ENCODE measurements at regions not wholly inside any gene's neighbourhood (a gene's known extent, or its start where the extent isn't known, plus 50 kb on each side); places are given as distances from the start of the nearest gene placed in this dataset.

DNA sequence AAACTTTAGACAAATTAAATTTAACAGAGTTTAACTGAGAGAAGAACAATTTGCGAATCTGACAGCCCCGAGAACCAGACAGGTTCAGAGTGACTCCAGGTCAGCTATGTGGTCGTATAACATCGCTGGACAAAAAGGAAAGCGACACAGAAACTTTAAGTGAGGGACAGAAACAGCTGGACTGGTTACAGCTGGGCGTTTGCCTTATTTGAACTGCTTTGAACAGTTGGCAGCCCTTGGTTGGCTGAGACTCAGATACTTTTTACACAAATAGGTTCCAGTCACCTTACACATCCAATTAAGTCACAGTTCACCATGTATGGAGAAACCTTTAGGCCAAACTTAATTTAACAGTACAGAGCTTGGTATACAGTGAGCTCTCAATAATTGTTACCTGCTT, 436.9 kb downstream of the GUCY1A2 start:
- H3K36me3 Mint-ChIP-seq = no peaks in the 10 kb centered on the region
- no peaks in the 10 kb centered on the region for H3K4me1 Mint-ChIP-seq
- no peak overlapping the region for H3K4me3 Mint-ChIP-seq
- intact Hi-C loops (cut with micrococcal nuclease) = no loop called here
- Histone ChIP-seq H3K4me1 (ENCODE audit: control insufficient read depth in 1 of 2, insufficient read depth in 2 of 2, low read length in 2 of 2) (no peaks in the 10 kb centered on the region), H3K79me2 (ENCODE audit: insufficient read depth, low read length) (no peaks in the 10 kb centered on the region), H3K9ac (ENCODE audit: insufficient read depth, low read length, poor library complexity, severe bottlenecking) (no peak overlapping the region), H3K27me3 (ENCODE audit: control insufficient read depth in 2 of 2, insufficient read depth in 2 of 2, low read length in 2 of 2) (no peaks in the 10 kb centered on the region), H4K20me1 (ENCODE audit: insufficient read depth, low read length) (no peaks in the 10 kb centered on the region), H3K36me3 (replicated peaks in 1 of 2; ENCODE audit: control insufficient read depth in 1 of 2, insufficient read depth in 2 of 2, low read length in 2 of 2) (no peaks in the 10 kb centered on the region), H3K4me3 (replicated peaks in 1 of 3; ENCODE audit: low read depth in 2 of 3, low read length in 3 of 3) (no peak overlapping the region), H3K4me2 (replicated peaks; ENCODE audit: extremely low read depth, low read length, poor library complexity, severe bottlenecking) (no peak overlapping the region), H3K27ac (ENCODE audit: low read depth in 1 of 2, low read length in 2 of 2) (no peak overlapping the region), H2AFZ (ENCODE audit: insufficient read depth, low read depth, low read length, poor library complexity, severe bottlenecking) (no peak overlapping the region), H3K9me3 (replicated peaks in 1 of 2; ENCODE audit: control insufficient read depth in 1 of 2, insufficient read depth in 1 of 2, low read length in 2 of 2) (peaks cover 17 to 20% of the 10 kb centered on the region in 2 donors)
- 84% methylated on average over 6 of the region's 6 CpGs for WGBS (ENCODE audit: insufficient coverage)
- no peak overlapping the region for H3K27ac Mint-ChIP-seq
- DNase-seq = no peak
- H3K9me3 Mint-ChIP-seq = peaks cover 3 to 27% (median 14%) of the 10 kb centered on the region in 7 donors
- TF ChIP-seq, protein P1, sequence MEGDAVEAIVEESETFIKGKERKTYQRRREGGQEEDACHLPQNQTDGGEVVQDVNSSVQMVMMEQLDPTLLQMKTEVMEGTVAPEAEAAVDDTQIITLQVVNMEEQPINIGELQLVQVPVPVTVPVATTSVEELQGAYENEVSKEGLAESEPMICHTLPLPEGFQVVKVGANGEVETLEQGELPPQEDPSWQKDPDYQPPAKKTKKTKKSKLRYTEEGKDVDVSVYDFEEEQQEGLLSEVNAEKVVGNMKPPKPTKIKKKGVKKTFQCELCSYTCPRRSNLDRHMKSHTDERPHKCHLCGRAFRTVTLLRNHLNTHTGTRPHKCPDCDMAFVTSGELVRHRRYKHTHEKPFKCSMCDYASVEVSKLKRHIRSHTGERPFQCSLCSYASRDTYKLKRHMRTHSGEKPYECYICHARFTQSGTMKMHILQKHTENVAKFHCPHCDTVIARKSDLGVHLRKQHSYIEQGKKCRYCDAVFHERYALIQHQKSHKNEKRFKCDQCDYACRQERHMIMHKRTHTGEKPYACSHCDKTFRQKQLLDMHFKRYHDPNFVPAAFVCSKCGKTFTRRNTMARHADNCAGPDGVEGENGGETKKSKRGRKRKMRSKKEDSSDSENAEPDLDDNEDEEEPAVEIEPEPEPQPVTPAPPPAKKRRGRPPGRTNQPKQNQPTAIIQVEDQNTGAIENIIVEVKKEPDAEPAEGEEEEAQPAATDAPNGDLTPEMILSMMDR (IDR thresholded peaks at IDR 0.05) = no peak
- no peaks in the 10 kb centered on the region for H3K27me3 Mint-ChIP-seq (ENCODE audit: low read depth in 3 of 3)

DNA sequence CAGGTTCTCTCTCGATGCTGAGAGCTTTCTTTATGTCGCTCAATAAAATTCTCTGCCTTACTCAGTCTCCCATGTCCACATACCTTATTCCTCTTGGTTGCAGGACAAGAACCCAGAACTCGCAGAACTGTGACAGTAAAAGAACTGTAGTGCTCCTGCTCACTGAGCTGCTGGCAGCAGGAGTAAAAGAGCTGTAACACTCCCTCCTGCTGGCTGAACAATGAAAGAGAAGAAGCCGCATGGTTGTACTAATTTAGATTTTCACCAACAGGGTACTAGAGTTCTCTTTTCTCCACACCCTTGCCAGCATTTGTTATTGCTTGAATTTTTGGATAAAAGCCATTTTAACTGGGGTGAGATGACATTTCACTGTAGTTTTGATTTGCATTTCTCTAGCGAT, 433.2 kb downstream of the GUCY1A2 start:
- H3K4me1 Mint-ChIP-seq = no peaks in the 10 kb centered on the region
- intact Hi-C loops (cut with micrococcal nuclease) = no loop called here
- Histone ChIP-seq H3K36me3 (replicated peaks in 1 of 2; ENCODE audit: control insufficient read depth in 1 of 2, insufficient read depth in 2 of 2, low read length in 2 of 2) (no peaks in the 10 kb centered on the region), H3K27ac (ENCODE audit: low read depth in 1 of 2, low read length in 2 of 2) (no peak overlapping the region), H3K4me2 (replicated peaks; ENCODE audit: extremely low read depth, low read length, poor library complexity, severe bottlenecking) (no peak overlapping the region), H3K9ac (ENCODE audit: insufficient read depth, low read length, poor library complexity, severe bottlenecking) (no peak overlapping the region), H3K79me2 (ENCODE audit: insufficient read depth, low read length) (no peaks in the 10 kb centered on the region), H3K4me3 (replicated peaks in 1 of 3; ENCODE audit: low read depth in 2 of 3, low read length in 3 of 3) (no peak overlapping the region), H4K20me1 (ENCODE audit: insufficient read depth, low read length) (no peaks in the 10 kb centered on the region), H2AFZ (ENCODE audit: insufficient read depth, low read depth, low read length, poor library complexity, severe bottlenecking) (no peak overlapping the region), H3K4me1 (ENCODE audit: control insufficient read depth in 1 of 2, insufficient read depth in 2 of 2, low read length in 2 of 2) (no peaks in the 10 kb centered on the region), H3K9me3 (replicated peaks in 1 of 2; ENCODE audit: control insufficient read depth in 1 of 2, insufficient read depth in 1 of 2, low read length in 2 of 2) (no peaks in the 10 kb centered on the region), H3K27me3 (ENCODE audit: control insufficient read depth in 2 of 2, insufficient read depth in 2 of 2, low read length in 2 of 2) (no peaks in the 10 kb centered on the region)
- H3K27me3 Mint-ChIP-seq (ENCODE audit: low read depth in 3 of 3) = no peaks in the 10 kb centered on the region
- no peak overlapping the region for H3K27ac Mint-ChIP-seq
- H3K36me3 Mint-ChIP-seq = no peaks in the 10 kb centered on the region
- TF ChIP-seq, protein P1 (IDR thresholded peaks at IDR 0.05) = no peak
- no peak overlapping the region for H3K4me3 Mint-ChIP-seq
- H3K9me3 Mint-ChIP-seq = peaks cover 0 to 6% (median 4%) of the 10 kb centered on the region in 7 donors
- no peak for DNase-seq
- 81% methylated on average over 3 of the region's 5 CpGs for WGBS (ENCODE audit: insufficient coverage)
